Kasumi-1 (cell line): ENCODE measurements at regions not wholly inside any gene's neighbourhood (a gene's known extent, or its start where the extent isn't known, plus 50 kb on each side); places are given as distances from the start of the nearest gene placed in this dataset.

Experiments
- DNase-seq, 2 experiments: peaks; one replicate each; lab custom pipeline; 2025; lab: John Stamatoyannopoulos, UW

GRCh38 chr2:30048636-30049175 is 98.1 kb upstream of the YPEL5 start:
- no peak for DNase-seq

- DNase-seq = no peak
Measured at GRCh38 chr2:30055548-30055947, 91.3 kb upstream of the YPEL5 start.

GRCh38 chr2:30060562-30060961 is 86.2 kb upstream of the YPEL5 start:
- DNase-seq = no peak

- DNase-seq = no peak
Measured at GRCh38 chr2:30068067-30068466, 78.7 kb upstream of the YPEL5 start.

- peak; percentile 82 to 83 for DNase-seq
Measured at GRCh38 chr2:30072250-30072842, 74.5 kb upstream of the YPEL5 start.

- DNase-seq = no peak
Measured at GRCh38 chr2:30073523-30073922, 73.3 kb upstream of the YPEL5 start.

GRCh38 chr2:30074023-30074422 is 72.8 kb upstream of the YPEL5 start:
- DNase-seq = no peak

GRCh38 chr2:30078521-30078920 is 68.3 kb upstream of the YPEL5 start:
- no peak for DNase-seq

GRCh38 chr2:30084915-30085314 is 61.9 kb upstream of the YPEL5 start:
- no peak for DNase-seq

- DNase-seq = no peak
Measured at GRCh38 chr2:30089171-30089570, 57.6 kb upstream of the YPEL5 start.

GRCh38 chr2:30095402-30095801 is 51.4 kb upstream of the YPEL5 start:
- no peak for DNase-seq

DNA sequence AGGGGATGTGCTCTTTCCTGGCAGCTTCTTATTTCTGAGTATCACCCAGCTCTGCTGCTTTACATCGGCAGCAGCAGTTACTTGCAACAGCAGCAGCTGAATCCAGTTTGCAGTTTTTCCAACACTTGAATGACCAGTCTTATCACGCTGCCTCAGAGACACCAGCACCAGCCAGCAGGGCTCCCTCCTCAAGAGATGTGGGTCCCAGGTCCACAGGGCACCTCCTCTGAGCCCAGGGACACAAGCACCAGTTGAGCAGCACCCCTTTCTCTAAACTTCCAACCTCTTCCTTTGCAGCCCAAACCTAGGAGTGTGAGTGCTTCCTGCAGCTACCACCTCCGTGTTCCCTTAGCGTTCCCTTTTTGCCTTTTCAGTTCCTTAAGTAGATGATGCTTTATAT is 50.4 kb upstream of the YPEL5 start:
- no peak for DNase-seq
